HL-60 (cell line): ENCODE measurements at regions not wholly inside any gene's neighbourhood (a gene's known extent, or its start where the extent isn't known, plus 50 kb on each side); places are given as distances from the start of the nearest gene placed in this dataset.

Experiments
- GABPA ChIP-seq: IDR thresholded peaks from 2 replicates; pipeline ENCODE4 v1.6.1; 2012; ENCODE audit warnings: low read depth
- POLR2AphosphoS5 ChIP-seq: IDR thresholded peaks from 2 replicates; pipeline ENCODE4 v1.6.1; 2012; ENCODE audit warnings: low read depth
- REST ChIP-seq: IDR thresholded peaks from 2 replicates; pipeline ENCODE4 v1.6.1; 2012; ENCODE audit warnings: low read depth; ENCODE audit not compliant: insufficient replicate concordance
- SPI1 ChIP-seq: IDR thresholded peaks from 2 replicates; pipeline ENCODE4 v1.6.1; 2012; ENCODE audit warnings: low read depth, mild to moderate bottlenecking, borderline replicate concordance
- TF ChIP-seq, protein P1 (sequence below): IDR thresholded peaks from one replicate; pipeline ENCODE4 v1.5.1; 2011; ENCODE audit warnings: low read length, control low read depth, inconsistent platforms; ENCODE audit not compliant: insufficient read depth

- TF ChIP-seq, protein P1, sequence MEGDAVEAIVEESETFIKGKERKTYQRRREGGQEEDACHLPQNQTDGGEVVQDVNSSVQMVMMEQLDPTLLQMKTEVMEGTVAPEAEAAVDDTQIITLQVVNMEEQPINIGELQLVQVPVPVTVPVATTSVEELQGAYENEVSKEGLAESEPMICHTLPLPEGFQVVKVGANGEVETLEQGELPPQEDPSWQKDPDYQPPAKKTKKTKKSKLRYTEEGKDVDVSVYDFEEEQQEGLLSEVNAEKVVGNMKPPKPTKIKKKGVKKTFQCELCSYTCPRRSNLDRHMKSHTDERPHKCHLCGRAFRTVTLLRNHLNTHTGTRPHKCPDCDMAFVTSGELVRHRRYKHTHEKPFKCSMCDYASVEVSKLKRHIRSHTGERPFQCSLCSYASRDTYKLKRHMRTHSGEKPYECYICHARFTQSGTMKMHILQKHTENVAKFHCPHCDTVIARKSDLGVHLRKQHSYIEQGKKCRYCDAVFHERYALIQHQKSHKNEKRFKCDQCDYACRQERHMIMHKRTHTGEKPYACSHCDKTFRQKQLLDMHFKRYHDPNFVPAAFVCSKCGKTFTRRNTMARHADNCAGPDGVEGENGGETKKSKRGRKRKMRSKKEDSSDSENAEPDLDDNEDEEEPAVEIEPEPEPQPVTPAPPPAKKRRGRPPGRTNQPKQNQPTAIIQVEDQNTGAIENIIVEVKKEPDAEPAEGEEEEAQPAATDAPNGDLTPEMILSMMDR, result no peak
- TF ChIP-seq POLR2AphosphoS5 (no peak), SPI1 (no peak), REST (no peak), GABPA (no peak)
These were observed 364.2 kb downstream of the NUP35 start for GRCh38 chr2:183488421-183488820.
